RWPE2 (cell line): ENCODE measurements at regions not wholly inside any gene's neighbourhood (a gene's known extent, or its start where the extent isn't known, plus 50 kb on each side); places are given as distances from the start of the nearest gene placed in this dataset.
A peak's percentile ranks its signal among the peaks of the same experiment; 100 is the strongest.

Experiments
- ATAC-seq: fragments of 200-7000 bp; cut with Tn5 transposase; 3 replicates; pipeline ENCODE4 v1.9.1; 2021; ENCODE audit warnings: low read depth
- DNase-seq: peaks from one replicate; pipeline ENCODE4 v3.0.0-alpha.2; 2020; ENCODE audit warnings: low spot score
- H3K27ac ChIP-seq: fragments of 450-650 bp; 2 replicates; pipeline ENCODE4 v1.5.1; 2017; ENCODE audit warnings: mild to moderate bottlenecking; ENCODE audit not compliant: poor library complexity, severe bottlenecking
- H3K27me3 ChIP-seq: fragments of 250-450 bp; sonication (Bioruptor Pico); 2 replicates; pipeline ENCODE4 v1.5.1; 2021; ENCODE audit warnings: mild to moderate bottlenecking, moderate library complexity; ENCODE audit not compliant: insufficient read depth, poor library complexity, severe bottlenecking
- H3K36me3 ChIP-seq: fragments of 250-450 bp; sonication (Bioruptor Pico); 2 replicates; pipeline ENCODE4 v1.5.1; 2020; ENCODE audit warnings: low read depth, mild to moderate bottlenecking, moderate library complexity
- H3K4me1 ChIP-seq: fragments of 250-450 bp; sonication (Bioruptor Pico); 2 replicates; pipeline ENCODE4 v1.5.1; 2021; ENCODE audit warnings: mild to moderate bottlenecking, moderate library complexity; ENCODE audit not compliant: insufficient read depth, poor library complexity, severe bottlenecking
- H3K4me3 ChIP-seq: fragments of 250-450 bp; sonication (Bioruptor Pico); 2 replicates; pipeline ENCODE4 v1.5.1; 2021; ENCODE audit warnings: mild to moderate bottlenecking, moderate library complexity; ENCODE audit not compliant: severe bottlenecking
- H3K9me3 ChIP-seq: fragments of 250-450 bp; sonication (Bioruptor Pico); 2 replicates; pipeline ENCODE4 v1.5.1; 2021; ENCODE audit warnings: mild to moderate bottlenecking, moderate library complexity; ENCODE audit not compliant: severe bottlenecking
- CTCF ChIP-seq: fragments of 450-650 bp; IDR thresholded peaks from one replicate; pipeline ENCODE4 v1.5.1; 2017; ENCODE audit warnings: mild to moderate bottlenecking, moderate library complexity; ENCODE audit not compliant: poor library complexity, severe bottlenecking

- ATAC-seq: no peak
- peaks cover 4% of the 10 kb centered on the region for H3K9me3 ChIP-seq
- H3K27me3 ChIP-seq: no peaks in the 10 kb centered on the region
- no peak for TF ChIP-seq CTCF
- no peaks in the 10 kb centered on the region for H3K36me3 ChIP-seq
- no peak overlapping the region for H3K27ac ChIP-seq
- no peaks in the 10 kb centered on the region for H3K4me1 ChIP-seq
- no peak overlapping the region for H3K4me3 ChIP-seq
- no peak for DNase-seq
Measured at GRCh38 chr14:71300566-71301330, 393.5 kb downstream of the PCNX1 start.

- DNase-seq (no peak), ATAC-seq (no peak)
- no peak for TF ChIP-seq CTCF
- Histone ChIP-seq H3K4me3 (no peak overlapping the region), H3K27ac (no peak overlapping the region), H3K36me3 (no peaks in the 10 kb centered on the region), H3K27me3 (no peaks in the 10 kb centered on the region), H3K4me1 (no peaks in the 10 kb centered on the region), H3K9me3 (peaks cover 4% of the 10 kb centered on the region)
Measured at GRCh38 chr14:71301611-71302010, 394.4 kb downstream of the PCNX1 start.

- Histone ChIP-seq H3K27me3 (no peaks in the 10 kb centered on the region), H3K36me3 (no peaks in the 10 kb centered on the region), H3K27ac (no peak overlapping the region), H3K9me3 (peaks cover 4% of the 10 kb centered on the region), H3K4me1 (no peaks in the 10 kb centered on the region), H3K4me3 (no peak overlapping the region)
- ATAC-seq (no peak), DNase-seq (no peak)
- no peak for TF ChIP-seq CTCF
Measured at GRCh38 chr14:71304690-71305089, 397.4 kb downstream of the PCNX1 start.

- ATAC-seq (no peak), DNase-seq (no peak)
- Histone ChIP-seq H3K27me3 (no peaks in the 10 kb centered on the region), H3K27ac (no peak overlapping the region), H3K36me3 (no peaks in the 10 kb centered on the region), H3K4me1 (no peaks in the 10 kb centered on the region), H3K4me3 (no peak overlapping the region), H3K9me3 (peaks cover 3% of the 10 kb centered on the region)
- TF ChIP-seq CTCF: no peak
Measured at GRCh38 chr14:71308671-71309070, 401.4 kb downstream of the PCNX1 start.

- Histone ChIP-seq H3K9me3 (no peaks in the 10 kb centered on the region), H3K4me3 (no peak overlapping the region), H3K27me3 (no peaks in the 10 kb centered on the region), H3K36me3 (no peaks in the 10 kb centered on the region), H3K27ac (no peak overlapping the region), H3K4me1 (no peaks in the 10 kb centered on the region)
- TF ChIP-seq CTCF: peak; percentile 15
- ATAC-seq (no peak), DNase-seq (no peak)
Measured at GRCh38 chr14:71309756-71310155, 402.5 kb downstream of the PCNX1 start.
